KG1 (cell line): ENCODE measurements at regions not wholly inside any gene's neighbourhood (a gene's known extent, or its start where the extent isn't known, plus 50 kb on each side); places are given as distances from the start of the nearest gene placed in this dataset.
"Not testable (repeated sequence)": the region's sequence is repeated elsewhere in the genome, so short reads cannot be mapped to it uniquely, and the experiment has no call there.

Experiments used
- DNase-seq: peaks from one replicate; lab custom pipeline; 2025; lab: John Stamatoyannopoulos, UW

- no peak for DNase-seq
Measured at GRCh38 chr5:136621743-136622142, 256.4 kb upstream of the TRPC7 start.

GRCh38 chr5:136620621-136621020 lies 255.3 kb upstream of the TRPC7 start:
- DNase-seq = no peak

- no peak for DNase-seq
Measured at GRCh38 chr5:136620016-136620419, 254.7 kb upstream of the TRPC7 start.

GRCh38 chr5:136619556-136619955 lies 254.2 kb upstream of the TRPC7 start:
- no peak for DNase-seq

- DNase-seq = no peak
Measured at GRCh38 chr5:136615251-136616119, 250.1 kb upstream of the TRPC7 start.

- DNase-seq = no peak
Measured at GRCh38 chr5:136613230-136613629, 247.9 kb upstream of the TRPC7 start.

GRCh38 chr5:136605638-136606037 lies 240.3 kb upstream of the TRPC7 start:
- DNase-seq = no peak

GRCh38 chr5:136600306-136600705 lies 235.0 kb upstream of the TRPC7 start:
- DNase-seq = no peak

GRCh38 chr5:136598802-136599404 lies 233.6 kb upstream of the TRPC7 start:
- no peak for DNase-seq

GRCh38 chr5:136594416-136594815 lies 229.1 kb upstream of the TRPC7 start:
- DNase-seq = no peak

- no peak for DNase-seq
Measured at GRCh38 chr5:136590581-136590980, 225.2 kb upstream of the TRPC7 start.

GRCh38 chr5:136586196-136586595 lies 220.9 kb upstream of the TRPC7 start:
- DNase-seq = no peak

GRCh38 chr5:136584474-136584873 lies 219.1 kb upstream of the TRPC7 start:
- no peak for DNase-seq

GRCh38 chr5:136579238-136579637 lies 213.9 kb upstream of the TRPC7 start:
- DNase-seq = no peak

GRCh38 chr5:136569875-136570274 lies 204.5 kb upstream of the TRPC7 start:
- not testable (repeated sequence) for DNase-seq

GRCh38 chr5:136565457-136565856 lies 200.1 kb upstream of the TRPC7 start:
- not testable (repeated sequence) for DNase-seq

GRCh38 chr5:136565050-136565449 lies 199.7 kb upstream of the TRPC7 start:
- DNase-seq = not testable (repeated sequence)

GRCh38 chr5:136564431-136564830 lies 199.1 kb upstream of the TRPC7 start:
- DNase-seq = not testable (repeated sequence)

- no peak for DNase-seq
Measured at GRCh38 chr5:136563489-136563888, 198.1 kb upstream of the TRPC7 start.

GRCh38 chr5:136560126-136560525 lies 194.8 kb upstream of the TRPC7 start:
- no peak for DNase-seq

GRCh38 chr5:136559651-136560050 lies 194.3 kb upstream of the TRPC7 start:
- DNase-seq = no peak

GRCh38 chr5:136547096-136547495 lies 181.8 kb upstream of the TRPC7 start:
- not testable (repeated sequence) for DNase-seq

GRCh38 chr5:136546441-136546840 lies 181.1 kb upstream of the TRPC7 start:
- not testable (repeated sequence) for DNase-seq
